HEK293T (cell line): ENCODE measurements at regions not wholly inside any gene's neighbourhood (a gene's known extent, or its start where the extent isn't known, plus 50 kb on each side); places are given as distances from the start of the nearest gene placed in this dataset.

ENCODE experiments used
- CTCF ChIA-PET: fragments of 350-600 bp; formaldehyde crosslinking; extraction: SDS; loops from one replicate; lab custom pipeline; 2021; ENCODE audit warnings: antibody characterized with exemption, inconsistent platforms; lab: Yijun Ruan, JAX
- POLR2A ChIA-PET: fragments of 350-600 bp; formaldehyde crosslinking; extraction: SDS; loops from one replicate; lab custom pipeline; 2020; ENCODE audit warnings: antibody characterized with exemption, inconsistent platforms; lab: Yijun Ruan, JAX
- DNase-seq: peaks from one replicate; pipeline ENCODE4 v3.0.0; 2012; ENCODE audit warnings: mixed read lengths; ENCODE audit errors: extremely low spot score
- ARNT ChIP-seq: fragments of 450-650 bp; IDR thresholded peaks from 2 replicates; pipeline ENCODE4 v1.6.1; 2017; ENCODE audit warnings: mild to moderate bottlenecking
- BHLHE40 ChIP-seq: fragments of 450-650 bp; IDR thresholded peaks from 2 replicates; pipeline ENCODE4 v1.6.1; 2016; ENCODE audit warnings: mild to moderate bottlenecking, moderate library complexity, borderline replicate concordance
- CTBP1 ChIP-seq: fragments of 450-650 bp; IDR thresholded peaks from 2 replicates; pipeline ENCODE4 v1.6.1; 2016; ENCODE audit warnings: borderline replicate concordance
- ELF4 ChIP-seq: fragments of 450-650 bp; IDR thresholded peaks from 2 replicates; pipeline ENCODE4 v1.6.1; 2017; ENCODE audit warnings: antibody characterized with exemption
- FOXA1 ChIP-seq: fragments of 450-650 bp; IDR thresholded peaks from 2 replicates; pipeline ENCODE4 v1.6.1; 2016; ENCODE audit warnings: mild to moderate bottlenecking
- FOXK2 ChIP-seq: fragments of 450-650 bp; IDR thresholded peaks from 2 replicates; pipeline ENCODE4 v1.6.1; 2016; ENCODE audit warnings: mild to moderate bottlenecking
- FOXM1 ChIP-seq: fragments of 450-650 bp; IDR thresholded peaks from 2 replicates; pipeline ENCODE4 v1.6.1; 2017; ENCODE audit warnings: mild to moderate bottlenecking, borderline replicate concordance
- HDGF ChIP-seq: fragments of 450-650 bp; IDR thresholded peaks from 2 replicates; pipeline ENCODE4 v1.6.1; 2017; ENCODE audit warnings: antibody characterized with exemption, borderline replicate concordance
- L3MBTL2 ChIP-seq: fragments of 450-650 bp; conservative IDR thresholded peaks from 2 replicates; pipeline ENCODE4 v1.6.1; 2016; ENCODE audit warnings: mild to moderate bottlenecking
- LEF1 ChIP-seq: fragments of 450-650 bp; IDR thresholded peaks from 2 replicates; pipeline ENCODE4 v1.6.1; 2017; ENCODE audit warnings: mild to moderate bottlenecking, borderline replicate concordance
- NFRKB ChIP-seq: fragments of 450-650 bp; IDR thresholded peaks from 2 replicates; pipeline ENCODE4 v1.6.1; 2016; ENCODE audit warnings: mild to moderate bottlenecking, moderate library complexity
- SP1 ChIP-seq: fragments of 450-650 bp; IDR thresholded peaks from 2 replicates; pipeline ENCODE4 v1.6.1; 2017
- SUZ12 ChIP-seq: fragments of 450-650 bp; IDR thresholded peaks from 2 replicates; pipeline ENCODE4 v1.6.1; 2016; ENCODE audit warnings: mild to moderate bottlenecking
- TARDBP ChIP-seq: fragments of 450-650 bp; IDR thresholded peaks from 2 replicates; pipeline ENCODE4 v1.6.1; 2016
- ZNF384 ChIP-seq: fragments of 450-650 bp; IDR thresholded peaks from 2 replicates; pipeline ENCODE4 v1.6.1; 2016
- TF ChIP-seq, protein P1 (sequence below): fragments of 450-650 bp; IDR thresholded peaks from 2 replicates; pipeline ENCODE4 v1.6.1; 2016

DNA sequence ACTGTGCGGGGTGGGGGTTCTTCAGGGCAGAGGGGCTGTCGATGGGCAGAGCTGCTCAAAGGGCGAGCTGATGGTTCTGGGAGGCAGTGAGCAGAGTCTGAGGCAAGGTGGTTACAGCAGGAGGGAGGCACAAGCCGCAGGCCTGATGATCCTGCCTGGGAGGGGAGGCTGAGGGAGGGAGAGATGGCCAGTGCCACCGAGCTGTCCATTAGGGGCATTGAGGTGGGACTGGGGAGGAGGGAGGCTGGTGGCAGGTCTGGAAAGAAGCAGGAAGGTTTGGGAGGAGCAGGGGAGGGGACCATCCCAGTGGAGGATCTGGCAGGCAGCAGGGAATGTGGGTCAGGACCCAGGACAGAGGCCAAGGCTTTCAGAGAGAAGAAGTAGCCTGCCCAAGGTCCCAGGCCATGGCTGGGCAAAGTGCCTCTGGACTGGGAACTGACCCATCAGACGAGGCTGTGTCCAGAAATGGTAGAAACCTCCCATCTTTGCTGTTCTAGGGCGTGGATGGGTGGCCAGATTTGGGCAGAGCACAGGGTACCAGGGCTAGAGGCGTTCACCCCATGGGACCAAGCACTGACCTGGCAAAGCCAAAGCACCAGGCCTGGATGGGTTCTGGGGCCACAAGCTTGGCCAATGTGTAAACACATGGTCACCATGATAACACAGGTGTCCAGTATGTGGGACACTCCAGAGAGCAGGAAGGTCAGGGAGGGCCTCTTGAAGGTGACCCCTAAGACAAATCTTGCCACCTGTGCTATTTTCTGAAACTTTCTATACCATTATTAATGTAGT lies 55.5 kb downstream of the INHBB start:
- TF ChIP-seq L3MBTL2 (no peak), SP1 (no peak), HDGF (no peak), TARDBP (no peak), ELF4 (no peak), ZNF384 (no peak), ARNT (no peak), FOXK2 (no peak), FOXM1 (no peak)
- ChIA-PET CTCF (no interaction called here), POLR2A (no interaction called here)
- DNase-seq, result no peak

DNA sequence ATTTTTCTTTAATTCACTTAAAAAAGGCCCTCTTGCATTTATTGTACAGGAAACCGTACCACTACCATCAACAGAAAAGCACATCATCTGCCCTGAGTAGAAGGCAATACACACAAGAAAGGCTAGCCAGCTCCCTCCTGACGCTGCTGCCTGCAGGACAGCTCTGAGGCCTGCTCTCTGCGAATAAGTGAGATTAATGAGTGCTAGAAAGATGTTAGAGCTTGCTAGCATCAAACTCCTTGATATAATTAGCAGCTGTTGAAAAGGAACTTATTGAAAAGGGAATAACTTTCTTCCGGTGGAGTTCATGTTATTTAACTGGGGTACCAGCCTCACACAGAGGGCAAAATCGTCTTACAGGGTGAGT lies 56.1 kb downstream of the INHBB start:
- CTCF ChIA-PET, result no interaction called here
- POLR2A ChIA-PET, result no interaction called here
- TF ChIP-seq ZNF384, result no peak
- TF ChIP-seq BHLHE40, result no peak
- no peak for TF ChIP-seq SP1
- TF ChIP-seq LEF1, result no peak
- no peak for TF ChIP-seq CTBP1
- no peak for TF ChIP-seq NFRKB
- no peak for TF ChIP-seq FOXA1
- TF ChIP-seq ARNT, result no peak
- TF ChIP-seq TARDBP, result no peak
- no peak for TF ChIP-seq L3MBTL2
- no peak for TF ChIP-seq ELF4
- TF ChIP-seq FOXK2, result no peak
- TF ChIP-seq FOXM1, result no peak
- TF ChIP-seq, protein P1, sequence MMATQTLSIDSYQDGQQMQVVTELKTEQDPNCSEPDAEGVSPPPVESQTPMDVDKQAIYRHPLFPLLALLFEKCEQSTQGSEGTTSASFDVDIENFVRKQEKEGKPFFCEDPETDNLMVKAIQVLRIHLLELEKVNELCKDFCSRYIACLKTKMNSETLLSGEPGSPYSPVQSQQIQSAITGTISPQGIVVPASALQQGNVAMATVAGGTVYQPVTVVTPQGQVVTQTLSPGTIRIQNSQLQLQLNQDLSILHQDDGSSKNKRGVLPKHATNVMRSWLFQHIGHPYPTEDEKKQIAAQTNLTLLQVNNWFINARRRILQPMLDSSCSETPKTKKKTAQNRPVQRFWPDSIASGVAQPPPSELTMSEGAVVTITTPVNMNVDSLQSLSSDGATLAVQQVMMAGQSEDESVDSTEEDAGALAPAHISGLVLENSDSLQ, result no peak
- no peak for DNase-seq

DNA sequence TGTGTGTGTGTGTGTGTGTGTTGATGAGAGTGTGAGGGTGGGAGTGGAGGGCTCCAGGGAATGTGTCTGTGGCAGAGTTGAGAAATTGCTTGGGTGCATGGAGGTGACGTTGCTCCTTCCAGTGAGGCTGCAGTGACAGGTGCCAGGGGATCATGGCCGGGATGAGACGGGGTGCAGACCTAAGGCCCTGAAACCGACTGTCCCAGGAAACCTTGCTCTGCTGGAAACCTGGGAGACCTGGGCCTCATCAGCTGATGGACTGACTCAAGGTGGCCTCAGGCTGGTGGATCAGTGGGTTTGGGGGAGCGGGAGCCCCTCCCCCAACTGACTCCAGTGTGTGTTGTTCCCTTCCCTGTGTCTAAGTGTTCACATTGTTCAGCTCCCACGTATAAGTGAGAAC lies 56.6 kb downstream of the INHBB start:
- CTCF ChIA-PET, result no interaction called here

DNA sequence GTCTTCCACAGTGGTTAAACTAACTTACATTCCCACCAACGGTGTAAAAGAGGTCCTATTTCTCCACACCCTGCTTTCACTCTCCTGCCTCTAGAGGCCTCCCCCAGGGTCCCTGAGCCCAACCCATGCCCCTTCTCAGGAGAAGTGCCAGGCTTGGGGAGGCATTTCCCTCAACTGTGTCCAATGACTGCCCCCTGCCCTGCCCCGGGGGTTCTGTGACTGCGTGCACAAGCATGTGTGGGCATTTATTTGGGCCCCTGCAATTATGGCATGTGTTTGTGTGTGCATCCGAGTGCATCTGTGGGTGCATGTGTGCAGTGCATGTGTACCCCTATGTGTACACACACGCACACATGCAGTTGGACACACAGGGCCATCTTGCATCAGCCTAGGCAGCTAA lies 57.3 kb downstream of the INHBB start:
- POLR2A ChIA-PET, result no interaction called here
- no peak for TF ChIP-seq FOXM1
- no peak for TF ChIP-seq BHLHE40
- TF ChIP-seq, protein P1, result no peak
- TF ChIP-seq NFRKB, result no peak
- TF ChIP-seq TARDBP, result no peak
- no peak for TF ChIP-seq ARNT
- TF ChIP-seq LEF1, result no peak
- no peak for TF ChIP-seq SP1
- TF ChIP-seq FOXA1, result no peak
- no peak for TF ChIP-seq HDGF
- no peak for TF ChIP-seq L3MBTL2
- no peak for TF ChIP-seq ELF4
- TF ChIP-seq CTBP1, result no peak
- CTCF ChIA-PET, result interaction anchor here (1.2 kb wide), 1 partner anchor 60 kb away, joined by 3 read pairs; no protein-coding TSS in a partner anchor
- DNase-seq, result no peak

More for the DNA sequence above, 56.6 kb downstream of the INHBB start:
- DNase-seq, result no peak
- TF ChIP-seq BHLHE40 (no peak), ELF4 (no peak), TARDBP (no peak), SUZ12 (no peak), HDGF (no peak), ARNT (no peak), SP1 (no peak), FOXM1 (no peak), ZNF384 (no peak), LEF1 (no peak), CTBP1 (no peak), FOXA1 (no peak), FOXK2 (no peak), NFRKB (no peak), L3MBTL2 (no peak)
- TF ChIP-seq, protein P1, result no peak
- POLR2A ChIA-PET, result no interaction called here

DNA sequence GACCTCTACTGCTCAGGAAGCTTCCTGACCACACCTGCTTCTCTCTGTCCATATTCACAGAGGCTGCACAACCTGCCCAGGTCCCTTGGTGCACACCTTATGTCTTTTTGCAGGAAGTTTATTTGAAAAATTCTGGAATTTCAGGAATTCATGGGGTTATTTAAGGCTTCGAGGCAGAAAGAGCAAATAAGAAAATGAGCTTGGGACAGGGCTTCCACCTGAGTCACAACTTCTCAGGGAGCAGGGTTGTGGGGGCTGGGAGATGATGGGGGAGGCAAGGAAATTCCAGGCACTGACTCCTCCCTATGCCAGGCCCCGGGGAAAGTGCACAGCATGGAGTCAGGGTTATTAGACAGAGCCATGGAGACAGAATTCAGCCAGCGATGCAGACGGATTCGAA lies 57.7 kb downstream of the INHBB start:
- POLR2A ChIA-PET, result no interaction called here
- DNase-seq, result no peak
- CTCF ChIA-PET, result interaction anchor here (1.2 kb wide), 1 partner anchor 61 kb away, joined by 3 read pairs; no protein-coding TSS in a partner anchor
- TF ChIP-seq HDGF (no peak), ELF4 (no peak), BHLHE40 (no peak), FOXA1 (no peak), LEF1 (no peak), NFRKB (no peak), ARNT (no peak), FOXM1 (no peak), L3MBTL2 (no peak), TARDBP (no peak), SP1 (no peak), FOXK2 (no peak)
- TF ChIP-seq, protein P1, result no peak
